GM19438 (cell line): ENCODE measurements at regions not wholly inside any gene's neighbourhood (a gene's known extent, or its start where the extent isn't known, plus 50 kb on each side); places are given as distances from the start of the nearest gene placed in this dataset.
"Not testable (repeated sequence)": the region's sequence is repeated elsewhere in the genome, so short reads cannot be mapped to it uniquely, and the experiment has no call there.

Experiments
- ATAC-seq: cut with Tn5 transposase; IDR thresholded peaks from one replicate; pipeline ENCODE4 v1.9.1; 2021; ENCODE audit warnings: low read depth; ENCODE audit not compliant: unreplicated experiment

GRCh38 chr6:119539066-119539746 lies 189.6 kb upstream of the MAN1A1 start:
- no peak for ATAC-seq

- ATAC-seq, result no peak
Measured at GRCh38 chr6:119536666-119537065, 187.1 kb upstream of the MAN1A1 start.

GRCh38 chr6:119535332-119535731 lies 185.8 kb upstream of the MAN1A1 start:
- ATAC-seq, result peak; percentile 71

GRCh38 chr6:119533603-119534279 lies 184.2 kb upstream of the MAN1A1 start:
- no peak for ATAC-seq

GRCh38 chr6:119527231-119527578 lies 177.6 kb upstream of the MAN1A1 start:
- ATAC-seq, result no peak

- no peak for ATAC-seq
Measured at GRCh38 chr6:119526561-119527230, 177.1 kb upstream of the MAN1A1 start.

- ATAC-seq, result no peak
Measured at GRCh38 chr6:119524410-119524809, 174.8 kb upstream of the MAN1A1 start.

- ATAC-seq, result no peak
Measured at GRCh38 chr6:119523556-119523955, 174.0 kb upstream of the MAN1A1 start.

GRCh38 chr6:119521251-119521650 lies 171.7 kb upstream of the MAN1A1 start:
- ATAC-seq, result no peak

- ATAC-seq, result no peak
Measured at GRCh38 chr6:119517428-119517827, 167.9 kb upstream of the MAN1A1 start.

GRCh38 chr6:119514345-119514744 lies 164.8 kb upstream of the MAN1A1 start:
- ATAC-seq, result no peak

GRCh38 chr6:119511024-119511423 lies 161.5 kb upstream of the MAN1A1 start:
- no peak for ATAC-seq

GRCh38 chr6:119510246-119510645 lies 160.7 kb upstream of the MAN1A1 start:
- no peak for ATAC-seq

- ATAC-seq, result no peak
Measured at GRCh38 chr6:119506631-119507174, 157.1 kb upstream of the MAN1A1 start.

- peak; percentile 97 for ATAC-seq
Measured at GRCh38 chr6:119501798-119502483, 152.4 kb upstream of the MAN1A1 start.

GRCh38 chr6:119499797-119500196 lies 150.2 kb upstream of the MAN1A1 start:
- no peak for ATAC-seq

- no peak for ATAC-seq
Measured at GRCh38 chr6:119497988-119498727, 148.6 kb upstream of the MAN1A1 start.

GRCh38 chr6:119495230-119495683 lies 145.7 kb upstream of the MAN1A1 start:
- ATAC-seq, result no peak

GRCh38 chr6:119493980-119494379 lies 144.4 kb upstream of the MAN1A1 start:
- no peak for ATAC-seq

- not testable (repeated sequence) for ATAC-seq
Measured at GRCh38 chr6:119491112-119491511, 141.6 kb upstream of the MAN1A1 start.
